NCI-H345 treated with DMSO at 0.1 percent for 48 hours (cell line): ENCODE measurements at regions not wholly inside any gene's neighbourhood (a gene's known extent, or its start where the extent isn't known, plus 50 kb on each side); places are given as distances from the start of the nearest gene placed in this dataset.

Experiments used
- DNase-seq: peaks from one replicate; lab custom pipeline; 2025; ENCODE audit not compliant: unreplicated experiment; lab: John Stamatoyannopoulos, UW

GRCh38 chr10:62545160-62546066 is 171.2 kb downstream of the ZNF365 start:
- DNase-seq: no peak

DNA sequence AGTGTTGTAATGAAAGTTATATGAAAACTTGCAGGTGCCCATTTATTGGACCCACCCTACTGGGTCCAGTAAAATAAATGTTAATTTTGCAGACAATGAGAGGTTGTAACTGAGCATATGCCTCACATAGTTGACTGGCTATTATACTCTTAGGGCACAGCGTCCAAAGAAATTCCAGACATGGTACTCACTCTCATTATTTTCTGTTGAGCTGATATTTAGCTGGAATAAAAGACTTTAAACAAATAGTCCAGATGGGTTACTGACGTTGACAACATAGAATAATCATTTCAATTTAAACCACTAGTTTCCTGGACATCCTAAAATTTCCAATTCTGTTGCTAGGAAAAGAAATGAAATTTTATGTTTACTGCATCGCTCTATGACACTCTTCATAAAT is 174.5 kb downstream of the ZNF365 start:
- no peak for DNase-seq

GRCh38 chr10:62550173-62550572 is 176.0 kb downstream of the ZNF365 start:
- no peak for DNase-seq

DNA sequence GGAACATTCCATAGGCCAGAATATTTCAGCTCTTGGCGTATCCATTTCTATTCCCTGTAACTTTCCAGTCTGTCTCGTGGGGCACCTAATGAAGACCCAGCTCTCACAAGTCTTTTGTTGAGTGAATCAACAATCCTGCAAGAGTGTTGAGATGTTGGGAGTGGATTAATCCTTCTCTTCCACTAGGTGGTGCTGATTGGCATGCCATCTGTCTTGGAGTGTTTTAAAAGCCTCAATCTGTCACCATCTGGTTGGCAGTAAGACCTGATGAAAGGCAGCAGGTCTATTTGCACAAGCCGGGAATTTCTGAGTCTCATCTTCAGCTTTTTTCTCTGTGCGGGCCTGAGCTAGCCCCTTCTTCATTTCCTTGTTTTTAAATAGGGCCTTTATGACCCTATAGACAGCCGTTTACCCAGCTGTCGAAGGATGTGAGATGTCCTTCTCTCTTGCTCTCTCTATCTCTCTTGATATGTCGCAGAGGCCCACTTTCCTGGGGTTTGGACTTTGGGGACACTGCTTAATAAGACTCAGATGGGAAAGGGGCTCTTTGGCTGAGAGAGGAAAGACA is 180.5 kb downstream of the ZNF365 start:
- no peak for DNase-seq

DNA sequence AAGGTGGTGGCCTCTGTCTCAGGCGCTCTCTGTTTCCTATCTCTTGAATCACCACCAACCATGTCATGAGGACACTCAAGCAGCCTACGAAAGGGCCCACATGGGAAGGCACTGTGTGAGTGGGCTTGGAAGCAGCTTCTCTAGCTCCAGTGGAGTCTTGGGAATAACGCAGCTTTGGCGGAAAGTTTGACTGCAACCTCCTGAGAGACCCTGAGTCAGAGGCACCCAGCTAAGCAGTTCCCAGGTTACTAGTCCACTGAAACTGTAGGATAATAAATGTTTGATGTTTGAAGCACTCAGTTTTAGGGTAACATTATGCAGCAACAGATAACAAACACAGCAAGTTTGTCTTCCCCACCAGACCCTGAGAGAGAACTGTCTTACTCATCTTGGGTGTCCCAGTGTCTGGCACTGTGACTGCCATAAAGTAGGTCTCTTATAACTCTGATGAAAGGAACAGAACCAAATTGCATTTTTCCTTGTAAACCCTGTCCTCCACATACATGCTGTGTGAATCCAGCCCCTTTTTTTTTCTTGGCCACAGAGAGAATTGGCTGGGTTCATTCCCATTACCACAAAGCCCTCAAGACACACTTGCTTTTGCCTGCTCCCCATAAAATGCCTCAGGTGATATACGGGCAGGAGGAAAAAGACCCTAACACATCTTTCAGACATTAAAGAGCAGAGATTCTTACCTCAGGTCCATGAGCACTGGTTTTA is 185.5 kb downstream of the ZNF365 start:
- no peak for DNase-seq

GRCh38 chr10:62560201-62560819 is 186.1 kb downstream of the ZNF365 start:
- DNase-seq: no peak

DNA sequence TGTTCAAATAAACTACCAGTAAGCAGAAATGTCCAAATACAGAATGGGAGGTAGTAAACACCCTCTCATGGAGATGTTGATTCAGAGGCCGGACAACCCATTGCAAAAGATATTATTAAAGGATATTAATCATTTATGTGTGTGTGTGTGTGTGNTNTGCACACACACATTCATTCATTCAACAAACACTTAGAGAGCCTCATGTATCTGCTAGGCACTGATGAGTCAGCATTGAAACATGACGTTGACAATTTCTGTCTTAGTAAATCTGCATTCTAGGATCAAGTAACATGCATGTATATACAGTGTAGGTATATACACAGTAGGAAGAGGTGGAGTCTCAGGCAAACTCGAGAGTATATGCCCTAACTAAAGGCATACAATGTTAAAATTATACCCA is 187.0 kb downstream of the ZNF365 start:
- no peak for DNase-seq

- DNase-seq: no peak
Measured at GRCh38 chr10:62562101-62562500, 187.9 kb downstream of the ZNF365 start.

GRCh38 chr10:62562795-62563194 is 188.6 kb downstream of the ZNF365 start:
- no peak for DNase-seq

- DNase-seq: no peak
Measured at GRCh38 chr10:62573929-62574328, 199.8 kb downstream of the ZNF365 start.

GRCh38 chr10:62577076-62577475 is 202.9 kb downstream of the ZNF365 start:
- no peak for DNase-seq

DNA sequence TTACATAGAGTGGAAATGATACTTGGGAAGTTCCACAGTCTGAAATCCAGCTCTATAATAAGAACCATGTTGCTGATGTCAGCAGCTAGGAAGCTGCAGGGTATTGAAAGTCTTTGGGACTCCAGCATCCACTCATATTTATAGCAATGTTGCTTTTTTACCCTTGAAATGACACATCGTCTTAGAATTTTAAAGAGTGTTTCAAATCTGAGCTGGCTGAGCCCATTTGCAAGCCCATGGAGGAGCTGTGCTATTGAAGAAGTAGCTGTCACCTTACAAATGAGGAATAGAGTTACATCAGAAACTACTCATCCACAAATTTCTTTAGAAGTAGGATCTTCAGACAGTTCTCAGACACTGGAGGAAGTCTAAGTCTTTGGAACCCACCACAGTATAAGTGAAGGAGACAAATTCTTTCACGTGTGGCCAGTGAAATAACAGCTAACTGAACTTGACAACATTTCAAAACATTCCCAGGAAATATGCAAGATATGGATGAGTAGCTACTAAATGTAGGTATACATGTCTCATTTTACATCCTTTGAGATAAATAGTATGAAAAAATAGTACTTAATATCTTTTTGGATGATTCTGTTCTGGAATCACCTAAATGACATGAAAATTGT is 203.6 kb downstream of the ZNF365 start:
- no peak for DNase-seq

DNA sequence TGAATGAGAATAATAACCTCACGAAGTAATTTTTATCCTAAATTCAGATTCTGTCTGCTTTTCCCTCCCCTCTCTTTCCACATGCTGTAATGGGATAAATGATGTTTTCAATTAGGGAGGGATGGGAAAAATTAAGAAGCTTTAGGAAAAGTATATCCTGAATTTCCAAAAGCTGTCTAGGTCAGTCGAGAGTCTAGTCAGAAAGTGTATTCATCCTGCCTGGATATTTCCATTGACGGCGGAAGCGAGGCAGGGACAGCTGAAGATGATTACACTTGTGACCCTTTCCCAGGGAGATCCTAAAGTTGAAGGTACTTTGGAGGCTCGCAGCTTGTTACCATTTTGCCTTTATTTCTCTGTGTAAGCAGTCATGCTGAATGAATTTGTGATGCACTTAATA is 204.1 kb downstream of the ZNF365 start:
- no peak for DNase-seq

- no peak for DNase-seq
Measured at GRCh38 chr10:62578916-62579315, 204.7 kb downstream of the ZNF365 start.

DNA sequence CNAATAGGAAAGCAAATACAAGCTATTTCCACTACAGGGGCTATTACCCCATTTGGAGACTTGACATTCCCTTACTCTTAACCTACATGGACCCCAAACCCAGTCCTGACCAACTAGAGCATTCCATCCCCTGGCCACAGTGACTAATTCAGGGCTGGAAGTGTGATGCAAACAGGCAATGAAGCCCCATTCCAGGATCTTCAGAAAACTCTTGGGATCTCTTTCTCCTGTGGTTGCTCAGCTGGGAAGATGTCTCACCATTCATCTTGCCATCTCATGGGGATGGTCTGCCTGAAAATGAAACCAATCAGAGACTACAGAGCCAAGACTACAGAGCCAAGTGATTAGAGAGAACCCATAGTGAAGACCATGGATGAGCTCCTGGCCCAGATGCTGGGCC is 206.2 kb downstream of the ZNF365 start:
- no peak for DNase-seq

DNA sequence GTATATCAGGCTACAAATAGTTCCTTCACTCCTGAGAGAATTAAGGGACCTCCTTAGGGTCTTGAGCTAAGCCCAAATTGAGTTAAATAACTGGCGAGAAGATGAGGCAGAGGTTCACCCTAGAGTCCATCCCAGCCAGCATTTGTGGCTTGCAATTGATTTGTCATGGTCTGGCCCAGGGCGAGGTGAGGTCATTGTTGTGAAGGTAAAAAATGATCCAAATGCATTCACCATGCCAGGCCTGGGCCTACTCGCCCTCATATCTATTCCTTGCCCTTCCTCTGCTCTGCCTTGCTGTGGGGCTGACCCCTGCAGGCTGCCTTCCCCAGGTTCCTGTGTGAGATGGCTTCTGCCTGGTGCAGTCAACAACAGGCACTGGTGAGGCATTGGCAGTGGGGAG is 207.2 kb downstream of the ZNF365 start:
- DNase-seq: no peak

GRCh38 chr10:62582101-62582705 is 208.0 kb downstream of the ZNF365 start:
- no peak for DNase-seq

- no peak for DNase-seq
Measured at GRCh38 chr10:62582804-62583208, 208.6 kb downstream of the ZNF365 start.

- DNase-seq: no peak
Measured at GRCh38 chr10:62583876-62584615, 209.9 kb downstream of the ZNF365 start.

DNA sequence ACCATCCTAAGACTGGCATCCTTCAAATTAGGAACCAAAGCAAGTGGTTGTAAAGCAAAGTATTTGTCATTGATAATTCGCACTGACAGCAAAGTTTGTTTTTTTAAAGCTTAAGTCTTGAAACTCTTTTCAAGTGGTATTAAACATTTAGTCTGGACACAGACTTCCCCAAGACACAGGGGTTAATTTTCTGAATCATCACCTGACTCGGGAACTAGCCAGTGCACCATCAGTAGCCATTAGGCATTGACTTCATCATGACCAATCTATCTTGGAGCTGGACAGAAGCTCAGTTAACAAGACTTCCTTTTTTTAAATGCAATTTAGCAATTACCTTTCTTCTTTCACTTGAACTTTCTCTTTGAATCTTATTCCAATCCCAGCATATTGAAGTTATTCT is 210.6 kb downstream of the ZNF365 start:
- no peak for DNase-seq
